ENCODE measurements at regions not wholly inside any gene's neighbourhood (a gene's known extent, or its start where the extent isn't known, plus 50 kb on each side); places are given as distances from the start of the nearest gene placed in this dataset.
"Not testable (repeated sequence)": the region's sequence is repeated elsewhere in the genome, so short reads cannot be mapped to it uniquely, and the experiment has no call there.

- DNase-seq = not testable (repeated sequence)
Observed at GRCh38 chr1:91207691-91208090, 185.9 kb upstream of the ZNF644 start.

- not testable (repeated sequence) for DNase-seq
Observed at GRCh38 chr1:91204150-91204549, 182.3 kb upstream of the ZNF644 start.

- DNase-seq = no peak
Observed at GRCh38 chr1:91201694-91202093, 179.9 kb upstream of the ZNF644 start.

GRCh38 chr1:91201176-91201575 is 179.3 kb upstream of the ZNF644 start:
- DNase-seq = no peak

- DNase-seq = no peak
Observed at GRCh38 chr1:91200675-91201074, 178.8 kb upstream of the ZNF644 start.

GRCh38 chr1:91199988-91200387 is 178.2 kb upstream of the ZNF644 start:
- DNase-seq = no peak

- no peak for DNase-seq
Observed at GRCh38 chr1:91190996-91191395, 169.2 kb upstream of the ZNF644 start.

- no peak for DNase-seq
Observed at GRCh38 chr1:91189096-91189495, 167.3 kb upstream of the ZNF644 start.

GRCh38 chr1:91182807-91183206 is 161.0 kb upstream of the ZNF644 start:
- not testable (repeated sequence) for DNase-seq

GRCh38 chr1:91176250-91176649 is 154.4 kb upstream of the ZNF644 start:
- no peak for DNase-seq

- DNase-seq = no peak
Observed at GRCh38 chr1:91174734-91175133, 152.9 kb upstream of the ZNF644 start.

GRCh38 chr1:91173346-91173890 is 151.6 kb upstream of the ZNF644 start:
- DNase-seq = no peak

- DNase-seq = no peak
Observed at GRCh38 chr1:91172541-91172940, 150.7 kb upstream of the ZNF644 start.

GRCh38 chr1:91171898-91172297 is 150.1 kb upstream of the ZNF644 start:
- no peak for DNase-seq

GRCh38 chr1:91170571-91170970 is 148.7 kb upstream of the ZNF644 start:
- DNase-seq = no peak

- DNase-seq = peak; percentile 42
Observed at GRCh38 chr1:91166106-91166712, 144.4 kb upstream of the ZNF644 start.

- DNase-seq = peak; percentile 61
Observed at GRCh38 chr1:91165033-91165654, 143.3 kb upstream of the ZNF644 start.

GRCh38 chr1:91162613-91163012 is 140.8 kb upstream of the ZNF644 start:
- DNase-seq = no peak

- DNase-seq = no peak
Observed at GRCh38 chr1:91161749-91162148, 139.9 kb upstream of the ZNF644 start.

- no peak for DNase-seq
Observed at GRCh38 chr1:91161166-91161565, 139.3 kb upstream of the ZNF644 start.

GRCh38 chr1:91160363-91161075 is 138.7 kb upstream of the ZNF644 start:
- no peak for DNase-seq

- DNase-seq = no peak
Observed at GRCh38 chr1:91153341-91153740, 131.5 kb upstream of the ZNF644 start.

GRCh38 chr1:91152331-91152730 is 130.5 kb upstream of the ZNF644 start:
- DNase-seq = no peak

- DNase-seq = no peak
Observed at GRCh38 chr1:91151702-91152101, 129.9 kb upstream of the ZNF644 start.

Measured in CD4-positive, alpha-beta T cell treated with Interleukin-10 for 1 hour (primary cell).